ENCODE measurements at regions not wholly inside any gene's neighbourhood (a gene's known extent, or its start where the extent isn't known, plus 50 kb on each side); places are given as distances from the start of the nearest gene placed in this dataset.

GRCh38 chr2:59691518-59692190 is 861.8 kb downstream of the BCL11A start:
- H3K4me1 ChIP-seq (ENCODE audit: control insufficient read depth in 1 of 2, insufficient read depth in 2 of 2, low read length in 2 of 2): no peaks in the 10 kb centered on the region
- no peaks in the 10 kb centered on the region for H3K27me3 ChIP-seq (ENCODE audit: low read depth, low read length)
- no peak overlapping the region for H3K4me3 ChIP-seq (ENCODE audit: low read depth in 1 of 2, low read length in 2 of 2)
- no peaks in the 10 kb centered on the region for H3K36me3 ChIP-seq (ENCODE audit: control insufficient read depth in 1 of 2, insufficient read depth in 2 of 2, low read length in 2 of 2)
- no peaks in the 10 kb centered on the region for H3K9me3 ChIP-seq (ENCODE audit: control insufficient read depth in 1 of 2, low read length in 2 of 2)
- H3K27ac ChIP-seq (ENCODE audit: low read length): no peak overlapping the region

- no peaks in the 10 kb centered on the region for H3K4me1 ChIP-seq (ENCODE audit: control insufficient read depth in 1 of 2, insufficient read depth in 2 of 2, low read length in 2 of 2)
- no peaks in the 10 kb centered on the region for H3K36me3 ChIP-seq (ENCODE audit: control insufficient read depth in 1 of 2, insufficient read depth in 2 of 2, low read length in 2 of 2)
- H3K27ac ChIP-seq (ENCODE audit: low read length): no peak overlapping the region
- no peaks in the 10 kb centered on the region for H3K27me3 ChIP-seq (ENCODE audit: low read depth, low read length)
- no peak overlapping the region for H3K4me3 ChIP-seq (ENCODE audit: low read depth in 1 of 2, low read length in 2 of 2)
- H3K9me3 ChIP-seq (ENCODE audit: control insufficient read depth in 1 of 2, low read length in 2 of 2): no peaks in the 10 kb centered on the region
Observed at GRCh38 chr2:59690849-59691248, 862.6 kb downstream of the BCL11A start.

GRCh38 chr2:59684771-59685166 is 868.7 kb downstream of the BCL11A start:
- H3K9me3 ChIP-seq (ENCODE audit: control insufficient read depth in 1 of 2, low read length in 2 of 2): peaks cover 0 to 4% of the 10 kb centered on the region in 2 donors
- no peak overlapping the region for H3K27ac ChIP-seq (ENCODE audit: low read length)
- H3K4me3 ChIP-seq (ENCODE audit: low read depth in 1 of 2, low read length in 2 of 2): no peak overlapping the region
- H3K27me3 ChIP-seq (ENCODE audit: low read depth, low read length): no peaks in the 10 kb centered on the region
- no peaks in the 10 kb centered on the region for H3K36me3 ChIP-seq (ENCODE audit: control insufficient read depth in 1 of 2, insufficient read depth in 2 of 2, low read length in 2 of 2)
- H3K4me1 ChIP-seq (ENCODE audit: control insufficient read depth in 1 of 2, insufficient read depth in 2 of 2, low read length in 2 of 2): no peaks in the 10 kb centered on the region

- Histone ChIP-seq H3K27me3 (ENCODE audit: low read depth, low read length) (no peaks in the 10 kb centered on the region), H3K4me3 (ENCODE audit: low read depth in 1 of 2, low read length in 2 of 2) (no peak overlapping the region), H3K4me1 (ENCODE audit: control insufficient read depth in 1 of 2, insufficient read depth in 2 of 2, low read length in 2 of 2) (no peaks in the 10 kb centered on the region), H3K27ac (ENCODE audit: low read length) (no peak overlapping the region), H3K36me3 (ENCODE audit: control insufficient read depth in 1 of 2, insufficient read depth in 2 of 2, low read length in 2 of 2) (no peaks in the 10 kb centered on the region), H3K9me3 (ENCODE audit: control insufficient read depth in 1 of 2, low read length in 2 of 2) (peaks cover 0 to 4% of the 10 kb centered on the region in 2 donors)
Observed at GRCh38 chr2:59684116-59684770, 869.2 kb downstream of the BCL11A start.

- Histone ChIP-seq H3K36me3 (ENCODE audit: control insufficient read depth in 1 of 2, insufficient read depth in 2 of 2, low read length in 2 of 2) (no peaks in the 10 kb centered on the region), H3K4me3 (ENCODE audit: low read depth in 1 of 2, low read length in 2 of 2) (no peak overlapping the region), H3K4me1 (ENCODE audit: control insufficient read depth in 1 of 2, insufficient read depth in 2 of 2, low read length in 2 of 2) (no peaks in the 10 kb centered on the region), H3K27me3 (ENCODE audit: low read depth, low read length) (no peaks in the 10 kb centered on the region), H3K9me3 (ENCODE audit: control insufficient read depth in 1 of 2, low read length in 2 of 2) (peaks cover 0 to 4% of the 10 kb centered on the region in 2 donors), H3K27ac (ENCODE audit: low read length) (no peak overlapping the region)
Observed at GRCh38 chr2:59680863-59681262, 872.6 kb downstream of the BCL11A start.

- Histone ChIP-seq H3K27ac (ENCODE audit: low read length) (no peak overlapping the region), H3K9me3 (ENCODE audit: control insufficient read depth in 1 of 2, low read length in 2 of 2) (peaks cover 0 to 4% of the 10 kb centered on the region in 2 donors), H3K4me1 (ENCODE audit: control insufficient read depth in 1 of 2, insufficient read depth in 2 of 2, low read length in 2 of 2) (no peaks in the 10 kb centered on the region), H3K27me3 (ENCODE audit: low read depth, low read length) (no peaks in the 10 kb centered on the region), H3K4me3 (ENCODE audit: low read depth in 1 of 2, low read length in 2 of 2) (no peak overlapping the region), H3K36me3 (ENCODE audit: control insufficient read depth in 1 of 2, insufficient read depth in 2 of 2, low read length in 2 of 2) (no peaks in the 10 kb centered on the region)
Observed at GRCh38 chr2:59677158-59677557, 876.3 kb downstream of the BCL11A start.

GRCh38 chr2:59674100-59674499 is 879.4 kb downstream of the BCL11A start:
- H3K27ac ChIP-seq (ENCODE audit: low read length): no peak overlapping the region
- no peaks in the 10 kb centered on the region for H3K9me3 ChIP-seq (ENCODE audit: control insufficient read depth in 1 of 2, low read length in 2 of 2)
- no peaks in the 10 kb centered on the region for H3K4me1 ChIP-seq (ENCODE audit: control insufficient read depth in 1 of 2, insufficient read depth in 2 of 2, low read length in 2 of 2)
- no peaks in the 10 kb centered on the region for H3K27me3 ChIP-seq (ENCODE audit: low read depth, low read length)
- no peaks in the 10 kb centered on the region for H3K36me3 ChIP-seq (ENCODE audit: control insufficient read depth in 1 of 2, insufficient read depth in 2 of 2, low read length in 2 of 2)
- no peak overlapping the region for H3K4me3 ChIP-seq (ENCODE audit: low read depth in 1 of 2, low read length in 2 of 2)

- Histone ChIP-seq H3K27ac (ENCODE audit: low read length) (no peak overlapping the region), H3K4me1 (ENCODE audit: control insufficient read depth in 1 of 2, insufficient read depth in 2 of 2, low read length in 2 of 2) (no peaks in the 10 kb centered on the region), H3K4me3 (ENCODE audit: low read depth in 1 of 2, low read length in 2 of 2) (no peak overlapping the region), H3K9me3 (ENCODE audit: control insufficient read depth in 1 of 2, low read length in 2 of 2) (no peaks in the 10 kb centered on the region), H3K27me3 (ENCODE audit: low read depth, low read length) (no peaks in the 10 kb centered on the region), H3K36me3 (ENCODE audit: control insufficient read depth in 1 of 2, insufficient read depth in 2 of 2, low read length in 2 of 2) (no peaks in the 10 kb centered on the region)
Observed at GRCh38 chr2:59665021-59665420, 888.4 kb downstream of the BCL11A start.

- Histone ChIP-seq H3K27ac (ENCODE audit: low read length) (no peak overlapping the region), H3K4me1 (ENCODE audit: control insufficient read depth in 1 of 2, insufficient read depth in 2 of 2, low read length in 2 of 2) (no peaks in the 10 kb centered on the region), H3K36me3 (ENCODE audit: control insufficient read depth in 1 of 2, insufficient read depth in 2 of 2, low read length in 2 of 2) (no peaks in the 10 kb centered on the region), H3K27me3 (ENCODE audit: low read depth, low read length) (no peaks in the 10 kb centered on the region), H3K4me3 (ENCODE audit: low read depth in 1 of 2, low read length in 2 of 2) (no peak overlapping the region), H3K9me3 (ENCODE audit: control insufficient read depth in 1 of 2, low read length in 2 of 2) (no peaks in the 10 kb centered on the region)
Observed at GRCh38 chr2:59662127-59662861, 891.2 kb downstream of the BCL11A start.

GRCh38 chr2:59660262-59660661 is 893.2 kb downstream of the BCL11A start:
- no peaks in the 10 kb centered on the region for H3K9me3 ChIP-seq (ENCODE audit: control insufficient read depth in 1 of 2, low read length in 2 of 2)
- no peaks in the 10 kb centered on the region for H3K4me1 ChIP-seq (ENCODE audit: control insufficient read depth in 1 of 2, insufficient read depth in 2 of 2, low read length in 2 of 2)
- no peaks in the 10 kb centered on the region for H3K27me3 ChIP-seq (ENCODE audit: low read depth, low read length)
- no peak overlapping the region for H3K27ac ChIP-seq (ENCODE audit: low read length)
- H3K4me3 ChIP-seq (ENCODE audit: low read depth in 1 of 2, low read length in 2 of 2): no peak overlapping the region
- no peaks in the 10 kb centered on the region for H3K36me3 ChIP-seq (ENCODE audit: control insufficient read depth in 1 of 2, insufficient read depth in 2 of 2, low read length in 2 of 2)

- Histone ChIP-seq H3K4me1 (ENCODE audit: control insufficient read depth in 1 of 2, insufficient read depth in 2 of 2, low read length in 2 of 2) (no peaks in the 10 kb centered on the region), H3K36me3 (ENCODE audit: control insufficient read depth in 1 of 2, insufficient read depth in 2 of 2, low read length in 2 of 2) (no peaks in the 10 kb centered on the region), H3K27me3 (ENCODE audit: low read depth, low read length) (no peaks in the 10 kb centered on the region), H3K27ac (ENCODE audit: low read length) (no peak overlapping the region), H3K9me3 (ENCODE audit: control insufficient read depth in 1 of 2, low read length in 2 of 2) (no peaks in the 10 kb centered on the region), H3K4me3 (ENCODE audit: low read depth in 1 of 2, low read length in 2 of 2) (no peak overlapping the region)
Observed at GRCh38 chr2:59658906-59659635, 894.4 kb downstream of the BCL11A start.
